GM12864 (cell line): ENCODE measurements at regions not wholly inside any gene's neighbourhood (a gene's known extent, or its start where the extent isn't known, plus 50 kb on each side); places are given as distances from the start of the nearest gene placed in this dataset.
"Not testable (repeated sequence)": the region's sequence is repeated elsewhere in the genome, so short reads cannot be mapped to it uniquely, and the experiment has no call there.

Experiments used
- DNase-seq: peaks from one replicate; pipeline ENCODE4 v3.0.0-alpha.2; 2011; ENCODE audit warnings: low read depth
- H3K4me3 ChIP-seq: 2 replicates; pipeline ENCODE4 v1.5.1; 2011; ENCODE audit warnings: mild to moderate bottlenecking, low read depth, low read length, control low read depth
- CTCF ChIP-seq: IDR thresholded peaks from 2 replicates; pipeline ENCODE4 v1.5.1; 2011; ENCODE audit warnings: low read depth, mild to moderate bottlenecking, moderate library complexity, low read length, control low read depth, inconsistent platforms; ENCODE audit errors: missing control alignments

GRCh38 chr16:77112746-77113145 is 78.2 kb upstream of the MON1B start:
- TF ChIP-seq CTCF, result no peak

GRCh38 chr16:77113835-77114234 is 77.2 kb upstream of the MON1B start:
- no peak for TF ChIP-seq CTCF
- DNase-seq, result no peak
- H3K4me3 ChIP-seq, result no peak overlapping the region

More at GRCh38 chr16:77112746-77113145, 78.2 kb upstream of the MON1B start:
- H3K4me3 ChIP-seq, result no peak overlapping the region
- DNase-seq, result no peak

GRCh38 chr16:77114361-77114760 is 76.6 kb upstream of the MON1B start:
- DNase-seq, result not testable (repeated sequence)

GRCh38 chr16:77116856-77117255 is 74.1 kb upstream of the MON1B start:
- TF ChIP-seq CTCF, result no peak
- no peak overlapping the region for H3K4me3 ChIP-seq
- DNase-seq, result no peak

More at GRCh38 chr16:77114361-77114760, 76.6 kb upstream of the MON1B start:
- H3K4me3 ChIP-seq, result not testable (repeated sequence)

GRCh38 chr16:77117707-77118106 is 73.3 kb upstream of the MON1B start:
- TF ChIP-seq CTCF, result no peak
- no peak overlapping the region for H3K4me3 ChIP-seq

GRCh38 chr16:77131398-77131797 is 59.6 kb upstream of the MON1B start:
- no peak for TF ChIP-seq CTCF
- DNase-seq, result no peak
- H3K4me3 ChIP-seq, result no peak overlapping the region

More at GRCh38 chr16:77117707-77118106, 73.3 kb upstream of the MON1B start:
- no peak for DNase-seq

GRCh38 chr16:77132051-77132618 is 58.9 kb upstream of the MON1B start:
- H3K4me3 ChIP-seq, result no peak overlapping the region
- DNase-seq, result no peak

More at GRCh38 chr16:77132051-77132618, 58.9 kb upstream of the MON1B start:
- no peak for TF ChIP-seq CTCF
